ENCODE measurements at regions not wholly inside any gene's neighbourhood (a gene's known extent, or its start where the extent isn't known, plus 50 kb on each side); places are given as distances from the start of the nearest gene placed in this dataset.

GRCh38 chr7:34365011-34365410 is 293.0 kb upstream of the NPSR1 start:
- TF ChIP-seq POLR2A (IDR thresholded peaks at IDR 0.05; ENCODE audit: low read depth, low read length), result no peak
- TF ChIP-seq, protein P1, sequence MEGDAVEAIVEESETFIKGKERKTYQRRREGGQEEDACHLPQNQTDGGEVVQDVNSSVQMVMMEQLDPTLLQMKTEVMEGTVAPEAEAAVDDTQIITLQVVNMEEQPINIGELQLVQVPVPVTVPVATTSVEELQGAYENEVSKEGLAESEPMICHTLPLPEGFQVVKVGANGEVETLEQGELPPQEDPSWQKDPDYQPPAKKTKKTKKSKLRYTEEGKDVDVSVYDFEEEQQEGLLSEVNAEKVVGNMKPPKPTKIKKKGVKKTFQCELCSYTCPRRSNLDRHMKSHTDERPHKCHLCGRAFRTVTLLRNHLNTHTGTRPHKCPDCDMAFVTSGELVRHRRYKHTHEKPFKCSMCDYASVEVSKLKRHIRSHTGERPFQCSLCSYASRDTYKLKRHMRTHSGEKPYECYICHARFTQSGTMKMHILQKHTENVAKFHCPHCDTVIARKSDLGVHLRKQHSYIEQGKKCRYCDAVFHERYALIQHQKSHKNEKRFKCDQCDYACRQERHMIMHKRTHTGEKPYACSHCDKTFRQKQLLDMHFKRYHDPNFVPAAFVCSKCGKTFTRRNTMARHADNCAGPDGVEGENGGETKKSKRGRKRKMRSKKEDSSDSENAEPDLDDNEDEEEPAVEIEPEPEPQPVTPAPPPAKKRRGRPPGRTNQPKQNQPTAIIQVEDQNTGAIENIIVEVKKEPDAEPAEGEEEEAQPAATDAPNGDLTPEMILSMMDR (conservative IDR thresholded peaks at IDR 0.05; ENCODE audit: low read depth, low read length), result no peak
- no peak for TF ChIP-seq RAD21 (IDR thresholded peaks at IDR 0.05; ENCODE audit: low read length)
- TF ChIP-seq NFE2L2 (IDR thresholded peaks at IDR 0.05; ENCODE audit: low read depth, low read length), result no peak
- TF ChIP-seq MAZ (IDR thresholded peaks at IDR 0.05; ENCODE audit: borderline replicate concordance, low read depth, low read length), result no peak
- TF ChIP-seq RFX5 (IDR thresholded peaks at IDR 0.05; ENCODE audit: low read depth, low read length), result no peak
- TF ChIP-seq MXI1 (IDR thresholded peaks at IDR 0.05; ENCODE audit: borderline replicate concordance, low read depth, low read length), result no peak
- no peak for TF ChIP-seq MAFK (IDR thresholded peaks at IDR 0.05; ENCODE audit: low read depth, low read length)
- no peak for TF ChIP-seq SMC3 (IDR thresholded peaks at IDR 0.05; ENCODE audit: low read depth, low read length)
- TF ChIP-seq, protein P2, sequence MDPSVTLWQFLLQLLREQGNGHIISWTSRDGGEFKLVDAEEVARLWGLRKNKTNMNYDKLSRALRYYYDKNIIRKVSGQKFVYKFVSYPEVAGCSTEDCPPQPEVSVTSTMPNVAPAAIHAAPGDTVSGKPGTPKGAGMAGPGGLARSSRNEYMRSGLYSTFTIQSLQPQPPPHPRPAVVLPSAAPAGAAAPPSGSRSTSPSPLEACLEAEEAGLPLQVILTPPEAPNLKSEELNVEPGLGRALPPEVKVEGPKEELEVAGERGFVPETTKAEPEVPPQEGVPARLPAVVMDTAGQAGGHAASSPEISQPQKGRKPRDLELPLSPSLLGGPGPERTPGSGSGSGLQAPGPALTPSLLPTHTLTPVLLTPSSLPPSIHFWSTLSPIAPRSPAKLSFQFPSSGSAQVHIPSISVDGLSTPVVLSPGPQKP (IDR thresholded peaks at IDR 0.05; ENCODE audit: borderline replicate concordance, low read depth, low read length), result no peak
- TF ChIP-seq CEBPB (IDR thresholded peaks at IDR 0.05; ENCODE audit: low read depth, low read length), result no peak
- TF ChIP-seq, protein P3, sequence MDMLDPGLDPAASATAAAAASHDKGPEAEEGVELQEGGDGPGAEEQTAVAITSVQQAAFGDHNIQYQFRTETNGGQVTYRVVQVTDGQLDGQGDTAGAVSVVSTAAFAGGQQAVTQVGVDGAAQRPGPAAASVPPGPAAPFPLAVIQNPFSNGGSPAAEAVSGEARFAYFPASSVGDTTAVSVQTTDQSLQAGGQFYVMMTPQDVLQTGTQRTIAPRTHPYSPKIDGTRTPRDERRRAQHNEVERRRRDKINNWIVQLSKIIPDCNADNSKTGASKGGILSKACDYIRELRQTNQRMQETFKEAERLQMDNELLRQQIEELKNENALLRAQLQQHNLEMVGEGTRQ (IDR thresholded peaks at IDR 0.05; ENCODE audit: low read depth, low read length), result no peak

Measured in IMR-90 (cell line).